Neural cell (in vitro differentiated cells): ENCODE measurements at regions not wholly inside any gene's neighbourhood (a gene's known extent, or its start where the extent isn't known, plus 50 kb on each side); places are given as distances from the start of the nearest gene placed in this dataset.

Experiments
- H2AFZ ChIP-seq: fragments of 200-600, 300-800 bp; sonication (generic), shearing (Covaris generic); 2 replicates; pipeline ENCODE4 v1.6.0; 2014; ENCODE audit warnings: low read depth, mild to moderate bottlenecking, antibody characterized with exemption, low read length, moderate library complexity
- H3F3A ChIP-seq: fragments of 200-600 bp; shearing (Covaris generic); 2 replicates; pipeline ENCODE4 v1.6.1; 2016; ENCODE audit warnings: mild to moderate bottlenecking, moderate library complexity, mixed read lengths, antibody characterized with exemption, low read length; ENCODE audit not compliant: insufficient read depth, poor library complexity, severe bottlenecking
- H3K27ac ChIP-seq: fragments of 200-600, 300-800 bp; sonication (generic), shearing (Covaris generic); 2 replicates; pipeline ENCODE4 v1.5.1; 2014; ENCODE audit warnings: mild to moderate bottlenecking, low read length, moderate library complexity
- H3K27me3 ChIP-seq: fragments of 300-800, 200-600 bp; sonication (generic), shearing (Covaris generic); 2 replicates; pipeline ENCODE4 v1.6.0; 2014; ENCODE audit warnings: mild to moderate bottlenecking, low read depth, low read length, moderate library complexity; ENCODE audit not compliant: insufficient read depth
- H3K36me3 ChIP-seq: fragments of 300-800, 200-600 bp; sonication (generic), shearing (Covaris generic); 2 replicates; pipeline ENCODE4 v1.5.1; 2014; ENCODE audit warnings: mild to moderate bottlenecking, antibody characterized with exemption, low read length, moderate library complexity; ENCODE audit not compliant: insufficient read depth
- H3K4me2 ChIP-seq: fragments of 300-800, 200-600 bp; sonication (generic), shearing (Covaris generic); 2 replicates; pipeline ENCODE4 v1.6.0; 2014; ENCODE audit warnings: mild to moderate bottlenecking, low read length
- H3K4me3 ChIP-seq: fragments of 300-800, 200-600 bp; sonication (generic), shearing (Covaris generic); 2 replicates; pipeline ENCODE4 v1.5.1; 2014; ENCODE audit warnings: mild to moderate bottlenecking, low read length, moderate library complexity
- H3K79me2 ChIP-seq: fragments of 200-600 bp; shearing (Covaris generic); replicated peaks from 2 replicates; pipeline ENCODE4 v1.6.0; 2014; ENCODE audit warnings: mild to moderate bottlenecking, low read length, moderate library complexity; ENCODE audit not compliant: insufficient read depth
- H3K9ac ChIP-seq: fragments of 300-800, 200-600 bp; sonication (generic), shearing (Covaris generic); 2 replicates; pipeline ENCODE4 v1.6.1; 2016; ENCODE audit warnings: mild to moderate bottlenecking, low read length, mixed read lengths
- H3K9me2 ChIP-seq: fragments of 200-600 bp; shearing (Covaris generic); 2 replicates; pipeline ENCODE4 v1.6.1; 2016; ENCODE audit warnings: mild to moderate bottlenecking, low read length, mixed read lengths; ENCODE audit not compliant: insufficient read depth
- H3K9me3 ChIP-seq: fragments of 200-600, 300-800 bp; sonication (generic), shearing (Covaris generic); 2 replicates; pipeline ENCODE4 v1.6.1; 2016; ENCODE audit warnings: mild to moderate bottlenecking, mixed run types, low read length, moderate library complexity, mixed read lengths
- H4K20me1 ChIP-seq: fragments of 200-600 bp; shearing (Covaris generic); 2 replicates; pipeline ENCODE4 v1.6.1; 2016; ENCODE audit warnings: mild to moderate bottlenecking, mixed run types; ENCODE audit not compliant: insufficient read depth
- CTCF ChIP-seq: fragments of 450-650 bp; IDR thresholded peaks from 2 replicates; pipeline ENCODE4 v1.5.1; 2014; ENCODE audit warnings: antibody characterized with exemption, mild to moderate bottlenecking, moderate library complexity; ENCODE audit not compliant: poor library complexity, severe bottlenecking
- EP300 ChIP-seq: fragments of 450-650 bp; conservative IDR thresholded peaks from 2 replicates; pipeline ENCODE4 v1.6.1; 2014; ENCODE audit warnings: antibody characterized with exemption, mild to moderate bottlenecking, moderate library complexity; ENCODE audit not compliant: poor library complexity, severe bottlenecking
- EZH2 ChIP-seq: fragments of 200-600, 300-800 bp; shearing (Covaris generic), sonication (generic); IDR thresholded peaks from 2 replicates; pipeline ENCODE4 v1.6.1; 2014; ENCODE audit warnings: antibody characterized with exemption, low read length, borderline replicate concordance, mild to moderate bottlenecking; ENCODE audit not compliant: insufficient read depth, poor library complexity, severe bottlenecking
- MXI1 ChIP-seq: fragments of 450-650 bp; conservative IDR thresholded peaks from 2 replicates; pipeline ENCODE4 v1.6.1; 2014; ENCODE audit warnings: antibody characterized with exemption, mild to moderate bottlenecking; ENCODE audit not compliant: poor library complexity, severe bottlenecking
- POLR2AphosphoS5 ChIP-seq: IDR thresholded peaks from 2 replicates; pipeline ENCODE4 v1.6.1; 2012
- RAD21 ChIP-seq: fragments of 450-650 bp; conservative IDR thresholded peaks from 2 replicates; pipeline ENCODE4 v1.6.1; 2014; ENCODE audit warnings: antibody characterized with exemption, mild to moderate bottlenecking, moderate library complexity
- REST ChIP-seq: IDR thresholded peaks from 2 replicates; pipeline ENCODE4 v1.6.1; 2012; ENCODE audit warnings: borderline replicate concordance
- SMC3 ChIP-seq: fragments of 450-650 bp; conservative IDR thresholded peaks from 2 replicates; pipeline ENCODE4 v1.6.1; 2014; ENCODE audit warnings: antibody characterized with exemption, mild to moderate bottlenecking, moderate library complexity; ENCODE audit not compliant: poor library complexity
- TAF1 ChIP-seq: IDR thresholded peaks from 2 replicates; pipeline ENCODE4 v1.6.1; 2012; ENCODE audit warnings: low read depth

GRCh38 chr11:122304306-122304705, 188.3 kb upstream of the BLID start:
- Histone ChIP-seq H3K27ac (no peak overlapping the region), H3K4me3 (no peak overlapping the region), H3K4me2 (no peak overlapping the region), H4K20me1 (no peaks in the 10 kb centered on the region), H3K79me2 (no peaks in the 10 kb centered on the region), H3F3A (no peaks in the 10 kb centered on the region), H3K27me3 (no peaks in the 10 kb centered on the region), H3K9me3 (no peaks in the 10 kb centered on the region), H2AFZ (no peak overlapping the region), H3K9me2 (no peaks in the 10 kb centered on the region), H3K9ac (no peak overlapping the region), H3K36me3 (no peaks in the 10 kb centered on the region)
- TF ChIP-seq RAD21 (no peak), REST (no peak), SMC3 (no peak), TAF1 (no peak), MXI1 (no peak), POLR2AphosphoS5 (no peak), EP300 (no peak), EZH2 (no peak)

GRCh38 chr11:122294041-122294440, 178.0 kb upstream of the BLID start:
- Histone ChIP-seq H4K20me1 (no peaks in the 10 kb centered on the region), H3K4me2 (no peak overlapping the region), H3K9me2 (no peaks in the 10 kb centered on the region), H3K27me3 (no peaks in the 10 kb centered on the region), H3K9ac (no peak overlapping the region), H3F3A (no peaks in the 10 kb centered on the region), H3K36me3 (no peaks in the 10 kb centered on the region), H3K4me3 (no peak overlapping the region), H3K9me3 (no peaks in the 10 kb centered on the region), H2AFZ (no peak overlapping the region), H3K27ac (no peak overlapping the region), H3K79me2 (no peaks in the 10 kb centered on the region)
- no peak for TF ChIP-seq REST
- no peak for TF ChIP-seq TAF1
- TF ChIP-seq CTCF, result no peak
- TF ChIP-seq SMC3, result no peak
- TF ChIP-seq MXI1, result no peak
- TF ChIP-seq RAD21, result no peak
- no peak for TF ChIP-seq EP300
- TF ChIP-seq EZH2, result no peak
- TF ChIP-seq POLR2AphosphoS5, result no peak
